ENCODE measurements at regions not wholly inside any gene's neighbourhood (a gene's known extent, or its start where the extent isn't known, plus 50 kb on each side); places are given as distances from the start of the nearest gene placed in this dataset.
"Not testable (repeated sequence)": the region's sequence is repeated elsewhere in the genome, so short reads cannot be mapped to it uniquely, and the experiment has no call there.

GRCh38 chr3:4897765-4898453 is 81.3 kb upstream of the BHLHE40 start:
- DNase-seq: no peak

GRCh38 chr3:4898454-4899313 is 80.6 kb upstream of the BHLHE40 start:
- no peak for DNase-seq

DNA sequence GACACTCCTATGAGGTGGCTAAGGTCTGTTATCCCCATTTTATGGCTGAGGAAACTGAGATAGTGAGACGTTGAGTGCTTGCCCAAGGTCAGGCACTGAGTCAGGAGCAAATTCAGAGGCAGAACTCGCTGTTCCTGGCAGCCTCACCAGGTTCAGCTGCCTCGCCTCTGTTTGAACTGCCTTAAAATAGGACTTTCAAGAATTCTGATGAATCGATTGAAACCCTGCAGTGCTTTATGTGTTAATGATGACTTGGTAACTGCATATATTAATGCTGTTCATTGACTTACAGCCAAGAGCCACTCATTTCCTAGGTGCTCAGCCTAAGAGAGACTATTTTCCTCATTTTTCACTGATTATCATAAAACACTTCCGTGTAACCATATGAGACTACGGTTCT is 79.5 kb upstream of the BHLHE40 start:
- no peak for DNase-seq

GRCh38 chr3:4900298-4900697 is 78.9 kb upstream of the BHLHE40 start:
- DNase-seq: no peak

- peak; percentile 14 to 74 (median 42) for DNase-seq
Measured at GRCh38 chr3:4904811-4905695, 74.2 kb upstream of the BHLHE40 start.

GRCh38 chr3:4906107-4906621 is 73.1 kb upstream of the BHLHE40 start:
- no peak for DNase-seq

GRCh38 chr3:4907050-4907449 is 72.2 kb upstream of the BHLHE40 start:
- DNase-seq: no peak

DNA sequence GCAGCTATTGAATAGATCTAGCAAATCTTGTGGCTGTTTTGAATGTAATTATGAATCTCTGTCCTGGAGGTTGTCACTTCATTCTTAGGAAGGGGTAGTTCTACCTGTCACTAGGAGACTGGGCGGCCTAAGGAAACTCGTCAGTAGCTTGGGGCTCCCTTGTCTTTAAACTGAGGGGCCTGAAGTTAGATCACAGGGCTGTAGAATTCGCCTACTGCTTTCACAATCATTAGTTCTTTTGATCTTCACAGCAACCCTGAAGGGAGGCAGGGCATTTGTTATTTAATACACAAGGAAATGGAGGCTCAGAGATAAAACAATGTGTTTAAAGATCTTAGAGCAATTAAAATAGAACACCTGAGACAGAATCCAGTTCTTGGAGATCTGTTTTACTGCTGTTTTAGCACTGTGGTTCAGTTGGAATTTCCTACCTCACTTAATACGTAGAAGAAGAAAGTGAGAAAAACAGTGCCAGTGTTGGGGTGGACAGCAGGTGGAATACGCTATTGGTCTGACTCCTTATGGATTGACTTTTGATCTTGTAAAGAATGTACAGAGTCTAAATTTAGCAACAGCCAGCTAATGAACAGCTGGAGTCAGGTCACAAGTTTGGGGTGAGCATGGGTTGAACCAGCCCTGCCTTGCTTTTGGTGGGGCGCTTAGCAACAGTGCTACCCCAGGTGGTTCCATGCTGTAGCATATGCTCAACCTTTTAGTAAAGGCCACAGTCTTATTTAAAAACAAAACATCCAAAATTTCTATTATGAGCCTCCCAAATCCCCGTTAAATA is 71.4 kb upstream of the BHLHE40 start:
- no peak for DNase-seq

- no peak for DNase-seq
Measured at GRCh38 chr3:4908433-4909156, 70.6 kb upstream of the BHLHE40 start.

GRCh38 chr3:4914464-4914863 is 64.8 kb upstream of the BHLHE40 start:
- no peak for DNase-seq

- not testable (repeated sequence) for DNase-seq
Measured at GRCh38 chr3:4921589-4921988, 57.6 kb upstream of the BHLHE40 start.

DNA sequence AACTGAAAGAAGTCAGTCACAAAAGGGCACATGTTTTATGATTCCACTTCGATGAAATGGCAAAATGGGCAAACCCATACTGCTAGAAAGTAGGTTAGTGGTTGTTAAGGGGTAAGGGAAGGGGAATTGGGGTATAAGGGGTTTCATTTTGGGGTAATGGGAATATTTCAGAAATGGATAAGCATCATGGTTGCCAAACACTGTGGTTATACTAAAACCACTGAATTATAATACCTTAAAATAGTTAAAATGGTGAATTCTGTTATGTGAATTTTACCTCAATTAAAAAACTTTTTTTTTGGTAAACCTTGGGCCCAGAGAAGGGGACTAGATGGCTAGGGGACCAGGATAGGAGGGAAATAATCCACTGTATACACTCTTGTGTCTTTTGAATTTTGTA is 52.3 kb upstream of the BHLHE40 start:
- no peak for DNase-seq

GRCh38 chr3:4928277-4928789 is 50.9 kb upstream of the BHLHE40 start:
- no peak for DNase-seq

Data from suppressor macrophage (primary cell).